Adrenal gland (tissue), 9 donors: ENCODE measurements at regions not wholly inside any gene's neighbourhood (a gene's known extent, or its start where the extent isn't known, plus 50 kb on each side); places are given as distances from the start of the nearest gene placed in this dataset.

Experiments
- DNase-seq, 7 donors: peaks; one replicate each; pipeline ENCODE4 v3.0.0-alpha.2; 2019 to 2020
- H3K27ac ChIP-seq, 5 donors: fragments of 200-600 bp; sonication (generic) in 4 of 5; 1 replicate in 3 of 5; 2 replicates in 2 of 5; pipeline versions ENCODE4 v1.5.1 to v1.8.0; 2016 to 2020; ENCODE audit warnings: mild to moderate bottlenecking in 1 of 5
- H3K27me3 ChIP-seq: fragments of 200-600 bp; 2 replicates; pipeline ENCODE4 v1.8.0; 2021
- H3K36me3 ChIP-seq, 2 donors: fragments of 200-600 bp; replicated peaks in 1 of 2; 1 replicate in 1 of 2; 2 replicates in 1 of 2; pipeline versions ENCODE4 v1.5.1 to v1.8.0; 2018 to 2022
- H3K4me1 ChIP-seq, 2 donors: fragments of 200-600 bp; replicated peaks in 1 of 2; 1 replicate in 1 of 2; 2 replicates in 1 of 2; pipeline versions ENCODE4 v1.5.1 to v1.8.0; 2018 to 2021
- H3K4me3 ChIP-seq, 4 donors: fragments of 200-600 bp; sonication (generic) in 3 of 4; one replicate each; pipeline ENCODE4 v1.5.1; 2016 to 2018
- H3K9me3 ChIP-seq, 3 donors: fragments of 200-600 bp; sonication (generic) in 1 of 3; replicated peaks in 1 of 3; 1 replicate in 2 of 3; 2 replicates in 1 of 3; pipeline versions ENCODE4 v1.5.1 to v1.8.0; 2016 to 2021
- CTCF ChIP-seq, 6 experiments: fragments of 450-650 bp in 4 of 6; fragments of 200-600 bp in 2 of 6; sonication (generic) in 1 of 6; IDR thresholded peaks; 1 replicate in 5 of 6; 2 replicates in 1 of 6; pipeline versions ENCODE4 v1.5.1 to v1.8.0; 2016 to 2021; ENCODE audit warnings: antibody characterized with exemption in 6 of 6, mild to moderate bottlenecking in 2 of 6, moderate library complexity in 1 of 6
- POLR2A ChIP-seq, 2 donors: fragments of 450-650 bp; IDR thresholded peaks; one replicate each; pipeline ENCODE4 v1.6.1; 2017; ENCODE audit warnings: antibody characterized with exemption in 2 of 2, mild to moderate bottlenecking in 2 of 2, moderate library complexity in 1 of 2
- WGBS, 4 donors: extraction: QIAGEN DNeasy Blood & Tissue Kit in 2 of 4; methylation state at CpG; one replicate each; pipeline versions ENCODE4 v1.1.5 to v1.1.7; 2013 to 2017; 5-methylcytosine and 5-hydroxymethylcytosine counted together
- intact Hi-C, 2 donors: fragments of 100-400 bp; cut with DNase I; formaldehyde crosslinking; loops; one replicate each; pipeline versions ENCODE4 v1.14.1 to v1.15.0; 2022 to 2023
- donor health status: healthy with polysubstance abuse.
- donor health status: Bipolar disorder and iron deficiency.
- donor health status: DM: yes; HTN: yes; CAD: no.
- donor health status: DM: no; HTN: no; CAD: no.
- donor health status: DM: no; HTN: no; CAD: no.

DNA sequence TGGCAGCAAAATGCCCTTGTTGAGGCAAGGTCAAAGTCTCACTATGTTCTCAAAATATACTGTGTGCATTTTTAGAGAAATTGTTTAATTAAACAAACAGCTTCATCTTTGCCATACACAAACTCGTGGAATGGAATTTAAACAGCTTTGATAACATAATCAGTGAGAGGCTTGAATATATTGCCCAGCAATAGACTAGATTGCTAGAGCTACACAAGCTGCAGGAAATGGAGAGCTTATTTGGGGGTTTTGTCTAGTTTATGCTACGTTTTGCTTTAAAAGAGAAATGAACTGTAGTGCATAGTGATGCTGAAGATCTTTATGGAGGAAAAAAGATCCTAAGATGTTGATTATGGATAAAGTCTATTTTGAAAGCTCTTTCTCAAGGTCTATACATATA is 166.8 kb upstream of the HMCN1 start:
- no peaks in the 10 kb centered on the region for H3K27me3 ChIP-seq
- intact Hi-C loops: no loop called here
- DNase-seq: no peak
- H3K9me3 ChIP-seq: peaks cover 0 to 5% (median 0%) of the 10 kb centered on the region in 3 donors
- H3K36me3 ChIP-seq: no peaks in the 10 kb centered on the region
- 50 to 62% (median 58%) methylated on average over 2 of the region's 2 CpGs for WGBS, 4 donors
- H3K4me1 ChIP-seq: peaks cover 0 to 9% of the 10 kb centered on the region in 2 donors
- no peak for TF ChIP-seq POLR2A (IDR thresholded peaks at IDR 0.05)
- no peak for TF ChIP-seq CTCF (IDR thresholded peaks at IDR 0.05)
- no peak overlapping the region for H3K27ac ChIP-seq
- H3K4me3 ChIP-seq: no peak overlapping the region

GRCh38 chr1:185566995-185567394 is 167.2 kb upstream of the HMCN1 start:
- Histone ChIP-seq H3K27ac (no peak overlapping the region), H3K9me3 (peaks cover 0 to 5% (median 0%) of the 10 kb centered on the region in 3 donors), H3K4me3 (no peak overlapping the region), H3K36me3 (no peaks in the 10 kb centered on the region), H3K27me3 (no peaks in the 10 kb centered on the region), H3K4me1 (peaks cover 0 to 9% of the 10 kb centered on the region in 2 donors)
- WGBS, 4 donors: 17 to 31% (median 22%) methylated on average over 4 of the region's 4 CpGs
- TF ChIP-seq POLR2A (IDR thresholded peaks at IDR 0.05): no peak
- TF ChIP-seq CTCF (IDR thresholded peaks at IDR 0.05): no peak
- intact Hi-C loops: no loop called here
- DNase-seq: no peak

DNA sequence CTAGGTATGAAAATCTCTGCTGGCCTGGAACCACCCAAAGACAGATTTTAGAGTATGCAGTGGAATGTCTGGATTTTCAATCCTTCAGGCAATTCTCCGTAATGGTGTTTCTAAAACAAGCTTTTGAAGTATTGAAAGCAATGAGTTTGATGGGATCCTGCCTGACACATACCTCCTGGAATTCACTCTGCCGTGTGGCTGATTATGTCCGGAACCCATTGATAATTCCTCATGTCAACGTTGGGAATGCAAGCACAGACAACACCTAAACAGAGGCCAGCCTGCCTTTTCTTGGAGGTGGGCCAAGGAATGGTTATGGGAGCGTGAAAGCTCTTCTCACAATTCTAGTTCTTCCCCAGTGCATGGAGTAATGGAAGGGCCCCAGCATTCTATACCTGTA is 168.9 kb upstream of the HMCN1 start:
- 83 to 92% (median 85%) methylated on average over 4 to 5 of the region's 5 CpGs for WGBS, 4 donors
- Histone ChIP-seq H3K27ac (no peak overlapping the region), H3K27me3 (no peaks in the 10 kb centered on the region), H3K4me3 (no peak overlapping the region), H3K36me3 (no peaks in the 10 kb centered on the region), H3K4me1 (peaks cover 0 to 9% of the 10 kb centered on the region in 2 donors), H3K9me3 (peaks cover 0 to 5% (median 0%) of the 10 kb centered on the region in 3 donors)
- DNase-seq: no peak
- TF ChIP-seq CTCF (IDR thresholded peaks at IDR 0.05): no peak
- TF ChIP-seq POLR2A (IDR thresholded peaks at IDR 0.05): no peak
- intact Hi-C loops: no loop called here

DNA sequence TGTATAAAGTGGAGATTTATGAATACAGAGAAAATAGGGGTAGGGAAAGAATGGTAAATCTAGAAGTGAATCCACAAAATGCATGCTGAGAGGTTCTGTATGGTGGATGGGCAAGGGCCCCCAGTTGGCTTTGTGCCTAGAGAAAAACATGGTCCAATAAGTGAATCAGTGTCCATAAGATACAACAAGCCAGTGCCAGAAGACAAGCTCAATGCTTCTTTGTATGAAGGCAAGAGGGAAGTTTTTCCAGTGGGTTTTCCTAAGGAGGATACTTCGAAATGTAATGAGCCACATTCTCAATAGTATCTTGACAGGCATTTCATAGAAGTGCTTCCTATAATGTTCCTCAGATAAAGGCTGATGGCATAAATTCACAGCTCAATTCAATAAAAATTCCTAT is 169.4 kb upstream of the HMCN1 start:
- Histone ChIP-seq H3K27ac (no peak overlapping the region), H3K4me3 (no peak overlapping the region), H3K9me3 (peaks cover 0 to 5% (median 0%) of the 10 kb centered on the region in 3 donors), H3K36me3 (no peaks in the 10 kb centered on the region), H3K27me3 (no peaks in the 10 kb centered on the region), H3K4me1 (peaks cover 0 to 9% of the 10 kb centered on the region in 2 donors)
- intact Hi-C loops: no loop called here
- 86 to 96% (median 92%) methylated on average over 1 of the region's 1 CpG for WGBS, 4 donors
- no peak for TF ChIP-seq POLR2A (IDR thresholded peaks at IDR 0.05)
- TF ChIP-seq CTCF (IDR thresholded peaks at IDR 0.05): no peak
- no peak for DNase-seq
